ENCODE measurements at regions not wholly inside any gene's neighbourhood (a gene's known extent, or its start where the extent isn't known, plus 50 kb on each side); places are given as distances from the start of the nearest gene placed in this dataset.

GRCh38 chr4:159689526-159689925 lies 586.6 kb downstream of the RAPGEF2 start:
- TF ChIP-seq TEF (CRISPR knock-in tag; IDR thresholded peaks at IDR 0.05) (no peak), NR2C2 (CRISPR knock-in tag; IDR thresholded peaks at IDR 0.05; ENCODE audit: borderline replicate concordance) (no peak), CTCF (CRISPR knock-in tag; IDR thresholded peaks at IDR 0.05) (no peak), TBL1XR1 (IDR thresholded peaks at IDR 0.05; ENCODE audit: borderline replicate concordance, low read length, partially characterized antibody) (no peak), ARNT (IDR thresholded peaks at IDR 0.05) (no peak), SRF (IDR thresholded peaks at IDR 0.05; ENCODE audit: low read depth, low read length) (no peak), POGK (CRISPR knock-in tag; conservative IDR thresholded peaks at IDR 0.05) (no peak)
